K562 (cell line): ENCODE measurements at regions not wholly inside any gene's neighbourhood (a gene's known extent, or its start where the extent isn't known, plus 50 kb on each side); places are given as distances from the start of the nearest gene placed in this dataset.

ENCODE experiments used
- ATAC-seq: fragments of 200-7000 bp; cut with Tn5 transposase; 3 replicates; pipeline ENCODE4 v1.9.1; 2020; ENCODE audit warnings: moderate library complexity
- BruUV-seq: library from RNA; stranded (reverse); fragments of 400-500 nt; replicated peaks from 2 replicates; lab custom pipeline; 2021; lab: Mats Ljungman, UMichigan
- CTCF ChIA-PET: fragments of 300-600 bp; formaldehyde crosslinking; extraction: SDS; loops from one replicate; lab custom pipeline; 2021; ENCODE audit warnings: low intra/inter-chr PET ratio; lab: Yijun Ruan, JAX
- POLR2A ChIA-PET: fragments of 300-600, 350-650 bp; sonication (Branson Sonifier 250); formaldehyde crosslinking; extraction: SDS; loops from one replicate; lab custom pipeline; 2021; ENCODE audit warnings: antibody characterized with exemption, inconsistent platforms; lab: Yijun Ruan, JAX
- DNase-seq, 4 experiments: peaks; one replicate each; pipeline versions ENCODE4 v3.0.0 to v3.0.0-alpha.2; 2011 to 2018; ENCODE audit warnings: low spot score in 3 of 4, mixed read lengths in 3 of 4; ENCODE audit errors: extremely low read depth in 1 of 4
- FAIRE-seq: peaks from 2 replicates; lab custom pipeline; 2011; peaks lifted over from hg19 to GRCh38; lab: Jason Lieb, UNC
- H2AFZ ChIP-seq: 2 replicates; pipeline ENCODE4 v1.6.0; 2011; ENCODE audit warnings: low read depth, low read length, control low read depth, inconsistent platforms
- H3K27ac ChIP-seq: fragments of 200-600 bp; 3 replicates; pipeline ENCODE4 v1.8.0; 2011; ENCODE audit warnings: low read depth, mild to moderate bottlenecking, control low read depth, inconsistent platforms, low read length, moderate library complexity, mixed read lengths; ENCODE audit errors: extremely low read depth
- H3K27me3 ChIP-seq, 2 experiments: fragments of 300-600 bp in 1 of 2; 2 replicates in 1 of 2; 3 replicates in 1 of 2; pipeline versions ENCODE4 v1.6.0 to v1.8.0; 2011; ENCODE audit warnings: inconsistent platforms in 2 of 2, low read length in 2 of 2, mild to moderate bottlenecking in 1 of 2, mixed read lengths in 1 of 2, moderate library complexity in 1 of 2; ENCODE audit not compliant: control insufficient read depth in 2 of 2, insufficient read depth in 2 of 2
- H3K36me3 ChIP-seq: fragments of 300-600 bp; 3 replicates; pipeline ENCODE4 v1.8.0; 2011; ENCODE audit warnings: mild to moderate bottlenecking, low read length, inconsistent platforms; ENCODE audit not compliant: control insufficient read depth, insufficient read depth
- H3K4me1 ChIP-seq, 2 experiments: fragments of 200-600 bp in 1 of 2; replicated peaks in 1 of 2; 2 replicates in 1 of 2; 3 replicates in 1 of 2; pipeline versions ENCODE4 v1.5.1 to v1.8.0; 2011; ENCODE audit warnings: inconsistent platforms in 2 of 2, low read length in 2 of 2, mild to moderate bottlenecking in 1 of 2, mixed read lengths in 1 of 2, moderate library complexity in 1 of 2; ENCODE audit not compliant: control insufficient read depth in 2 of 2, insufficient read depth in 2 of 2
- H3K4me2 ChIP-seq: 2 replicates; pipeline ENCODE4 v1.6.1; 2011; ENCODE audit warnings: low read length, control low read depth, inconsistent platforms, mixed read lengths; ENCODE audit not compliant: insufficient read depth
- H3K4me3 ChIP-seq: fragments of 200-600 bp; sonication (generic), shearing (Covaris generic); 2 replicates; pipeline ENCODE4 v1.5.1; 2016; ENCODE audit warnings: control low read depth, inconsistent platforms
- H3K79me2 ChIP-seq: fragments of 200-600 bp; 3 replicates; pipeline ENCODE4 v1.8.0; 2011; ENCODE audit warnings: low read length, inconsistent platforms; ENCODE audit not compliant: control insufficient read depth, insufficient read depth
- H3K9ac ChIP-seq, 2 experiments: 2 replicates each; pipeline versions ENCODE4 v1.6.0 to v1.6.1; 2011; ENCODE audit warnings: low read depth in 2 of 2, low read length in 2 of 2, control low read depth in 1 of 2, inconsistent platforms in 1 of 2, mild to moderate bottlenecking in 1 of 2, mixed read lengths in 1 of 2; ENCODE audit not compliant: insufficient read depth in 1 of 2
- H3K9me1 ChIP-seq: one replicate; pipeline ENCODE4 v1.6.0; 2011; ENCODE audit warnings: inconsistent platforms, mild to moderate bottlenecking, low read length, moderate library complexity; ENCODE audit not compliant: control insufficient read depth, insufficient read depth
- H3K9me3 ChIP-seq: replicated peaks from 2 replicates; pipeline ENCODE4 v1.5.1; 2011; ENCODE audit warnings: low read depth, low read length, inconsistent platforms; ENCODE audit not compliant: control insufficient read depth, insufficient read depth
- H4K20me1 ChIP-seq: replicated peaks from 2 replicates; pipeline ENCODE4 v1.6.1; 2011; ENCODE audit warnings: low read length, inconsistent platforms, mixed read lengths; ENCODE audit not compliant: control insufficient read depth, insufficient read depth
- KAT2B ChIP-seq: IDR thresholded peaks from one replicate; pipeline ENCODE4 v1.6.1; 2012; ENCODE audit warnings: low read depth, mild to moderate bottlenecking, control low read depth, inconsistent platforms, low read length, moderate library complexity
- POLR2H ChIP-seq: IDR thresholded peaks from 2 replicates; pipeline ENCODE4 v1.6.1; 2016; ENCODE audit warnings: missing genetic modification characterization, low read depth, mild to moderate bottlenecking, control low read depth, missing compliant biosample characterization, moderate library complexity
- SREBF2 ChIP-seq: sonication (generic); formaldehyde crosslinking; IDR thresholded peaks from 2 replicates; pipeline ENCODE4 v1.4.0; 2020; ENCODE audit warnings: mild to moderate bottlenecking, missing genetic modification reagents
- SRF ChIP-seq, 2 experiments: fragments of 250-450, 450-650 bp in 1 of 2; sonication (Bioruptor Pico) in 1 of 2; sonication (generic) in 1 of 2; formaldehyde crosslinking; IDR thresholded peaks; 2 replicates each; pipeline versions ENCODE4 v1.5.0 to v1.5.1; 2020 to 2022; ENCODE audit warnings: mild to moderate bottlenecking in 1 of 2, missing genetic modification reagents in 1 of 2
- TGIF2 ChIP-seq: sonication (generic); formaldehyde crosslinking; IDR thresholded peaks from 2 replicates; pipeline ENCODE4 v1.8.1; 2022; ENCODE audit warnings: mild to moderate bottlenecking, missing genetic modification reagents, moderate library complexity
- ZBED1 ChIP-seq: IDR thresholded peaks from 2 replicates; pipeline ENCODE4 v1.6.1; 2014
- WGBS: fragments of 100-300 bp; shearing (Covaris generic); methylation state at CpG from one replicate; pipeline ENCODE4 v1.1.6; 2016; ENCODE audit warnings: low coverage, mixed read lengths; ENCODE audit not compliant: insufficient coverage; ENCODE audit errors: missing lambda C conversion rate; 5-methylcytosine and 5-hydroxymethylcytosine counted together
- in situ Hi-C: fragments of 300-500 bp; cut with MboI; formaldehyde crosslinking; loops from 4 replicates; pipeline ENCODE4 v1.15.0; 2018; ENCODE audit warnings: inconsistent platforms, mixed read lengths
- intact Hi-C: fragments of 100-400 bp; cut with micrococcal nuclease; formaldehyde crosslinking; loops from 2 replicates; pipeline ENCODE4 v1.14.2; 2022
- TF ChIP-seq, protein P1 (sequence below): sonication (generic); formaldehyde crosslinking; IDR thresholded peaks from 2 replicates; pipeline ENCODE4 v1.8.0; 2022; ENCODE audit warnings: mild to moderate bottlenecking, low read depth, missing genetic modification reagents
- TF ChIP-seq, protein P2 (sequence below): sonication (generic); formaldehyde crosslinking; IDR thresholded peaks from 2 replicates; pipeline ENCODE4 v1.8.1; 2023; ENCODE audit warnings: mild to moderate bottlenecking, missing genetic modification reagents

DNA sequence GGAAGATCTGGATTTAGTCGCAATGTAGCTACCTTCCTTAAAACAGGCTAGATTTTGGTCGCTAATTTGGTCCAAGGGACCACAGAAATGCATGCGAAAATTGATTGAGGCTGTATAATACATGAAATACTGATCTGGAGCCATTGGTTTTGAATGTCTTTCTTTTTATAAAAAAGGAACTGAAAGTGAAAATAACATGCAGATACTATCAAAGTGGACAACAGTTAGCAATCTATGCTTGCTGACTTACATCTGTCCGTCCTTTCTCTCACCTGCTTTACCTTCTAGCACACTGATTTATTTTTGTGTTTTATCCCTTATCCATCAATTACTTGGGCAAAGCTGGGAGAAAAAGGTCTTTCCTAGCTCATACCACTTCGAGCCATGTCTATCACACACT, 1459.8 kb upstream of the ACVR2A start:
- intact Hi-C loops, result no loop called here
- H2AFZ ChIP-seq, result no peak overlapping the region
- H3K9ac ChIP-seq, result no peak overlapping the region
- 0% methylated on average over 5 of the region's 5 CpGs for WGBS
- in situ Hi-C loops, result no loop called here
- no peaks in the 10 kb centered on the region for H4K20me1 ChIP-seq
- no TSS peak for BruUV-seq
- ATAC-seq, result no peak
- H3K27me3 ChIP-seq, result no peaks in the 10 kb centered on the region
- H3K4me1 ChIP-seq, result no peaks in the 10 kb centered on the region
- H3K9me1 ChIP-seq, result no peaks in the 10 kb centered on the region
- H3K36me3 ChIP-seq, result no peaks in the 10 kb centered on the region
- TF ChIP-seq, protein P1, sequence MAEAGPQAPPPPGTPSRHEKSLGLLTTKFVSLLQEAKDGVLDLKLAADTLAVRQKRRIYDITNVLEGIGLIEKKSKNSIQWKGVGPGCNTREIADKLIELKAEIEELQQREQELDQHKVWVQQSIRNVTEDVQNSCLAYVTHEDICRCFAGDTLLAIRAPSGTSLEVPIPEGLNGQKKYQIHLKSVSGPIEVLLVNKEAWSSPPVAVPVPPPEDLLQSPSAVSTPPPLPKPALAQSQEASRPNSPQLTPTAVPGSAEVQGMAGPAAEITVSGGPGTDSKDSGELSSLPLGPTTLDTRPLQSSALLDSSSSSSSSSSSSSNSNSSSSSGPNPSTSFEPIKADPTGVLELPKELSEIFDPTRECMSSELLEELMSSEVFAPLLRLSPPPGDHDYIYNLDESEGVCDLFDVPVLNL (CRISPR knock-in tag), result no peak
- no peak for TF ChIP-seq SRF (CRISPR knock-in tag; IDR thresholded peaks at IDR 0.05)
- TF ChIP-seq KAT2B, result no peak
- TF ChIP-seq, protein P2, sequence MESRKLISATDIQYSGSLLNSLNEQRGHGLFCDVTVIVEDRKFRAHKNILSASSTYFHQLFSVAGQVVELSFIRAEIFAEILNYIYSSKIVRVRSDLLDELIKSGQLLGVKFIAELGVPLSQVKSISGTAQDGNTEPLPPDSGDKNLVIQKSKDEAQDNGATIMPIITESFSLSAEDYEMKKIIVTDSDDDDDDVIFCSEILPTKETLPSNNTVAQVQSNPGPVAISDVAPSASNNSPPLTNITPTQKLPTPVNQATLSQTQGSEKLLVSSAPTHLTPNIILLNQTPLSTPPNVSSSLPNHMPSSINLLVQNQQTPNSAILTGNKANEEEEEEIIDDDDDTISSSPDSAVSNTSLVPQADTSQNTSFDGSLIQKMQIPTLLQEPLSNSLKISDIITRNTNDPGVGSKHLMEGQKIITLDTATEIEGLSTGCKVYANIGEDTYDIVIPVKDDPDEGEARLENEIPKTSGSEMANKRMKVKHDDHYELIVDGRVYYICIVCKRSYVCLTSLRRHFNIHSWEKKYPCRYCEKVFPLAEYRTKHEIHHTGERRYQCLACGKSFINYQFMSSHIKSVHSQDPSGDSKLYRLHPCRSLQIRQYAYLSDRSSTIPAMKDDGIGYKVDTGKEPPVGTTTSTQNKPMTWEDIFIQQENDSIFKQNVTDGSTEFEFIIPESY (CRISPR knock-in tag), result no peak
- TF ChIP-seq POLR2H, result no peak
- no peak for TF ChIP-seq ZBED1
- no peak for TF ChIP-seq TGIF2 (CRISPR knock-in tag)
- no peak for TF ChIP-seq SREBF2
- no peak for DNase-seq
- ChIA-PET POLR2A (no interaction called here), CTCF (no interaction called here)
- H3K79me2 ChIP-seq, result no peaks in the 10 kb centered on the region
- no peak overlapping the region for H3K4me2 ChIP-seq
- no peak overlapping the region for H3K4me3 ChIP-seq
- no peak for FAIRE-seq
- H3K27ac ChIP-seq, result no peak overlapping the region
- H3K9me3 ChIP-seq, result no peaks in the 10 kb centered on the region
